ENCODE measurements at regions not wholly inside any gene's neighbourhood (a gene's known extent, or its start where the extent isn't known, plus 50 kb on each side); places are given as distances from the start of the nearest gene placed in this dataset.

DNA sequence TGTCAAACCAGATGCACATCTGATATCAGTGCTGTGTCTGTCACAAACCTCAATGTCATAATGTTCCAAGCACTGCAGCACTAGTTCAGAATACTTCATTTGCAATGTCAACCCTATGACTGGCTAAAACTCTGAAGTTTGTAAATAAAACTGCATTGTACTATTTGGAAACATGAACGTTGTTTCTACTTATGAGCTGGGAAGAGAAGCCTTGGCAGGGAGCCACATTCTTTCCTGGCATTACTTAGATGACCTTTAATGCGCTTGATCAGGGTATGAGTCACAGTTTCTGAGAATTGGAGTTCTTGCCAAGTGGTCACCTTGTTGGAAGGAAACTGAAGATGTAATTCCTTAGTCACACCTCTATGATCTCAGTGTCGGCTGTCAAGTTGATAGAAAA lies 664.8 kb upstream of the MMS22L start:
- H3K4ac ChIP-seq (replicated peaks; ENCODE audit: insufficient read length, low read depth, low read length), result no peak overlapping the region
- no peaks in the 10 kb centered on the region for H3K36me3 ChIP-seq (ENCODE audit: control insufficient read depth in 2 of 4, insufficient read depth in 4 of 4, low read length in 3 of 4)
- no peaks in the 10 kb centered on the region for H3K27me3 ChIP-seq (replicated peaks in 1 of 4; ENCODE audit: control insufficient read depth in 3 of 4, extremely low read depth in 1 of 4, insufficient read depth in 3 of 4, low read length in 3 of 4)
- no peak overlapping the region for H3K56ac ChIP-seq (replicated peaks; ENCODE audit: insufficient read length, low read depth, low read length)
- no peak for FAIRE-seq
- TF ChIP-seq ATF3 (IDR thresholded peaks at IDR 0.05; ENCODE audit: insufficient read depth, low read depth, low read length), result no peak
- TF ChIP-seq CBX8 (IDR thresholded peaks at IDR 0.05; ENCODE audit: borderline replicate concordance, low read depth, low read length), result no peak
- no peak for TF ChIP-seq BCL11A (IDR thresholded peaks at IDR 0.05; ENCODE audit: low read depth in 2 of 2, low read length in 2 of 2)
- TF ChIP-seq YY1 (IDR thresholded peaks at IDR 0.05; ENCODE audit: low read depth, low read length), result no peak
- TF ChIP-seq NRF1 (IDR thresholded peaks at IDR 0.05; ENCODE audit: low read depth, low read length), result no peak
- no peak for TF ChIP-seq JUN (IDR thresholded peaks at IDR 0.05; ENCODE audit: low read depth, low read length)
- no peak for TF ChIP-seq ATF2 (IDR thresholded peaks at IDR 0.05; ENCODE audit: low read length)
- TF ChIP-seq POU5F1 (IDR thresholded peaks at IDR 0.05; ENCODE audit: low read depth, low read length), result no peak
- no peak for TF ChIP-seq RFX5 (IDR thresholded peaks at IDR 0.05; ENCODE audit: borderline replicate concordance, low read depth, low read length)
- H3K4me1 ChIP-seq (replicated peaks in 1 of 4; ENCODE audit: control insufficient read depth in 3 of 4, insufficient read depth in 4 of 4, low read length in 3 of 4), result no peaks in the 10 kb centered on the region
- H3K79me1 ChIP-seq (ENCODE audit: low read depth, low read length), result no peaks in the 10 kb centered on the region
- H3K14ac ChIP-seq (ENCODE audit: insufficient read length), result no peak overlapping the region
- no peaks in the 10 kb centered on the region for H4K20me1 ChIP-seq (replicated peaks in 1 of 2; ENCODE audit: control insufficient read depth in 1 of 2, insufficient read depth in 2 of 2, low read length in 2 of 2)
- no peak overlapping the region for H2BK20ac ChIP-seq (ENCODE audit: low read length)
- no peaks in the 10 kb centered on the region for H3K23me2 ChIP-seq (ENCODE audit: low read depth, low read length)
- no peaks in the 10 kb centered on the region for H3K9me3 ChIP-seq (ENCODE audit: insufficient read depth in 2 of 2, low read depth in 1 of 2, low read length in 1 of 2)
- H3K18ac ChIP-seq (ENCODE audit: extremely low read depth, low read length), result no peak overlapping the region
- no peak overlapping the region for H2BK120ac ChIP-seq (replicated peaks; ENCODE audit: low read depth, low read length)
- no peak overlapping the region for H2BK12ac ChIP-seq (ENCODE audit: low read depth, low read length)
- POLR2A ChIA-PET (ENCODE audit: partially characterized antibody), result no interaction called here
- no peak overlapping the region for H4K8ac ChIP-seq (ENCODE audit: extremely low read depth, insufficient read depth, low read length)
- no peaks in the 10 kb centered on the region for H3K79me2 ChIP-seq (ENCODE audit: control insufficient read depth in 1 of 2, insufficient read depth in 2 of 2, low read length in 2 of 2)
- no peak overlapping the region for H2BK5ac ChIP-seq (ENCODE audit: low read depth, low read length)
- no peak overlapping the region for H2AK5ac ChIP-seq (ENCODE audit: low read depth, low read length)
- no peak overlapping the region for H2BK15ac ChIP-seq (ENCODE audit: low read length)
- H3K4me3 ChIP-seq (ENCODE audit: extremely low read depth in 1 of 4, insufficient read depth in 2 of 4, low read depth in 3 of 4, low read length in 4 of 4), result no peak overlapping the region
- H3K4me2 ChIP-seq (ENCODE audit: insufficient read depth in 1 of 2, low read depth in 2 of 2, low read length in 2 of 2), result no peak overlapping the region
- no peak overlapping the region for H3K9ac ChIP-seq (replicated peaks in 1 of 4; ENCODE audit: extremely low read depth in 1 of 4, low read depth in 3 of 4, low read length in 3 of 4)
- no peak overlapping the region for H3K23ac ChIP-seq (ENCODE audit: insufficient read length)
- H4K91ac ChIP-seq (replicated peaks; ENCODE audit: insufficient read length, low read length), result no peak overlapping the region
- no peak overlapping the region for H3K27ac ChIP-seq (ENCODE audit: low read depth, low read length)
- CTCF ChIA-PET (ENCODE audit: partially characterized antibody), result no interaction called here
- no peak overlapping the region for H2AFZ ChIP-seq (ENCODE audit: low read length)
- WGBS, 2 experiments (ENCODE audit: extremely low coverage in 1 of 2, insufficient coverage in 1 of 2, insufficient read length in 1 of 2, insufficient replicate concordance in 2 of 2, low coverage in 1 of 2, low lambda C conversion rate in 2 of 2, missing lambda C conversion rate in 1 of 2), result 93% methylated on average over 3 of the region's 3 CpGs; no CpG with 5 or more reads in 1 of the 2 experiments
- DNase-seq (ENCODE audit: low read depth in 1 of 2, low spot score in 2 of 2), result no peak
- H4K5ac ChIP-seq (ENCODE audit: insufficient read length, low read depth, low read length), result no peak overlapping the region
